ENCODE measurements at regions not wholly inside any gene's neighbourhood (a gene's known extent, or its start where the extent isn't known, plus 50 kb on each side); places are given as distances from the start of the nearest gene placed in this dataset.
"Not testable (repeated sequence)": the region's sequence is repeated elsewhere in the genome, so short reads cannot be mapped to it uniquely, and the experiment has no call there.

DNA sequence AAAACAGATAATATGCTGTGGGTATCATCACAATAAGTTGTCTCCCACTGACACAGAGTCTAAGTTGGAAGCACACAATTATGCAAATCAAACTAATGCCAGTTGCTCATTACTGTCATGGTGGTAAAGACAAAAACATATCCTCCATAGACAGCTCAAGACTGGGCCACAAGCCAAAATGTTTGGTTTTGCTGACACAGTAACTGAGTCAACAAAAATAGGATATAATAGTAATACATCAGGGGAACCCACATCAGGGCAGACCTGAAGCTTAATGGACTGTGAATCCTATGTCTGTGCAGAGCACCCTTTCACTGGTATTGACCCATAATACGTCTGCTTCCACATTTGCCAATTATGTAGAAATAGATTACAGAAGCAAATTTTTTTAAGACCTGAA, 597.8 kb downstream of the TTLL7 start:
- not testable (repeated sequence) for H3K27me3 ChIP-seq
- 100% methylated on average over 1 of the region's 1 CpG for WGBS

DNA sequence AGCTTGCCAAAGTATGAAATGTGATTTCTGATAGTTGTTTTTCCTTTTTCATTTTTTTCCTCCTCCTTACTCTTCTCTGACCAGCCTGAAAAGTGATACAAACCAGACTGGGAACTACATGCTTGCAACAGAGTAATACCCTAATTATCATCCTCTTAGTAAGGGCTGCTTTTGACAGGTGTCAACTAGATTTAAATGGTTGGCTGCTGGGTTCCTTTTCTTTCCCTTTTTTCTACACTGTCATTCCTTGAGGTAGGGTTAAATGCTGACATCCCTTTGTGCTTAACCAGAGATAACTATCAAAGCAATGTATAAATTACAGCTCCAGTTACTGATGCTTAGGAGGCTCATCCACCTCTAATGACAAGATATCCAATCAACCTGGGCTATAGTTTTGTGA, 598.8 kb downstream of the TTLL7 start:
- H3K9me3 ChIP-seq; H3K4me3 ChIP-seq; H3K4me1 ChIP-seq; H3K27ac ChIP-seq; DNase-seq (ENCODE audit: low spot score in 2 of 2); H3K36me3 ChIP-seq; H3K27me3 ChIP-seq: not testable (repeated sequence)

More for the DNA sequence above, 597.8 kb downstream of the TTLL7 start:
- not testable (repeated sequence) for DNase-seq (ENCODE audit: low spot score in 2 of 2); H3K36me3 ChIP-seq; H3K9me3 ChIP-seq; H3K4me1 ChIP-seq; H3K4me3 ChIP-seq; H3K27ac ChIP-seq

DNA sequence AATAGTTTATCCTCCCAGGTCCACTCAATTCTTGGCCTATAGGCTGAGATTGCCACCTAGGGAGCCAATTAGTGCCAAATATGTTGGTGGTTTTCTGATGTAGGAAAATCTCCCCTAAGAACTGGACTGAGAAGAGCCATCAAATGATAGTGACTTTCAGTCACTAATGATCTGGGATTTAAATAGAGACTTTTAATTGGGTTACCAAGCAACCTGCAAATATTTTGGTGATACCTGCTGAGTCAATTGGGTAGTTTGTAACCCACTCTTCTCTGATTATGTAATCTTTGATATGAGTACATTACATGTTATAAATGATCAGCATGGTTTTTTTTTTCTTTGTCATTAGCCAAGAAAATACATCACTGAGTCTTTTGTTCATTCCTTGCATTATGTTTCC, 600.8 kb downstream of the TTLL7 start:
- not testable (repeated sequence) for H3K36me3 ChIP-seq; H3K9me3 ChIP-seq; H3K27ac ChIP-seq; H3K4me1 ChIP-seq; H3K4me3 ChIP-seq; DNase-seq (ENCODE audit: low spot score in 2 of 2); H3K27me3 ChIP-seq

DNA sequence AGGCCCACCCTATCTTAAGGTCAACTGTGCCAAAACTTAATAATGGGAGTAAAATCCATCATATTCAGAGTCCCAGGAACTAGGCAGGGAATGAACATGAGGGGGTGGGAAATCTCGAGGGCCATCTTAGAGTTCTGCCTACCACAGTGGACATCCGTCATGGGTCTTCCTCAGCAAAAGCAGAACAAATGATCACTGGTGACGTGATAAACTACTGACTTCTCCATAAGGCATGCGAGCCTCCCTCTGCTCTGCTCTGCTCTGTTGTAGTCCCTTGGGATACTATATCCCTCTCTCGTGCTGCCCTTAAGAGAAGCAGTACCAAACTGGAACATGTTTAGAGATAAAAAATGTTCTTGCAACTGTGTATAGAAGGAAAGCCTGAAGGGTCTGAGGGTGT, 603.8 kb downstream of the TTLL7 start:
- not testable (repeated sequence) for H3K4me3 ChIP-seq; DNase-seq (ENCODE audit: low spot score in 2 of 2); H3K9me3 ChIP-seq; H3K27me3 ChIP-seq; H3K27ac ChIP-seq; H3K36me3 ChIP-seq; H3K4me1 ChIP-seq
- WGBS, result 82% methylated on average over 5 of the region's 5 CpGs

DNA sequence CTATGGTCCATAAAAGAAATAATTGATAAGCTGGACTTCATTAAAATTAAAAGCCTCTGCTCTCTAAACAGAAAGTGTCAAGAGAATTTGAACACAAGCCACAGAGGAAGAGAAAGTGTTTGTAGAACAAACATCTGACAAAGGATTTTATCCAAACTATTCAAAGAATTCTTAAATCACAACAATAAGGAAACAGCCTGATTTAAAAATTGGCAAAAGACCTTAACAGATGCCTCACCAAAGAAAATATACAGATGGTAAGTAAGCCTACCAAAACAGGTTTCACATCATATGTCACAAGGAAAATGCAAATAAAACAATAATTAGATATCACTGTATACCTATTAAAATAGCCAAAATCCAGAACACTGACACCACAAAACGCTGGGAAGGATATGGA, 612.0 kb downstream of the TTLL7 start:
- not testable (repeated sequence) for H3K27me3 ChIP-seq; H3K4me1 ChIP-seq; H3K9me3 ChIP-seq; H3K36me3 ChIP-seq; H3K27ac ChIP-seq; DNase-seq (ENCODE audit: low spot score in 2 of 2); H3K4me3 ChIP-seq
- WGBS, result 67% methylated on average over 1 of the region's 1 CpG

DNA sequence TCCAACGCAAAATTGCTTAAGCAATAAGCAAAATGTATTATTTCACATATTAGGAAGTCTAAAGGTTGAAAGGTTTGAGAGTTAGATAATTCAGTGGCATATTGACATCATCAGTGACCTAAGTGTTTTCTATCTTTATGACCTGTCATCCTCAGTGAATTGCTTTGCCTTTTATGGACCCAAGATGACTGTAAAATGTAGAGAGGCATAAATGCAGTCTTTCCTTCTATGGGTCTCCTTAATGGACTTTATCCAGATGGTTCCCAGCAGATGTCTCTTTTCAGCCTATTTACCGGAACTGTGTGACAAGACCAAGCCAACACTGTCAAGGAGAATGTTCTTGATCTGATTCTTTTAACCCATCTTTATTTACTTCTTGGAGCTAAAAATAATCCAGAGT, 615.8 kb downstream of the TTLL7 start:
- not testable (repeated sequence) for H3K36me3 ChIP-seq; H3K27ac ChIP-seq; H3K9me3 ChIP-seq; DNase-seq (ENCODE audit: low spot score in 2 of 2); H3K27me3 ChIP-seq; H3K4me1 ChIP-seq; H3K4me3 ChIP-seq
- WGBS, result 100% methylated on average over 1 of the region's 2 CpGs

DNA sequence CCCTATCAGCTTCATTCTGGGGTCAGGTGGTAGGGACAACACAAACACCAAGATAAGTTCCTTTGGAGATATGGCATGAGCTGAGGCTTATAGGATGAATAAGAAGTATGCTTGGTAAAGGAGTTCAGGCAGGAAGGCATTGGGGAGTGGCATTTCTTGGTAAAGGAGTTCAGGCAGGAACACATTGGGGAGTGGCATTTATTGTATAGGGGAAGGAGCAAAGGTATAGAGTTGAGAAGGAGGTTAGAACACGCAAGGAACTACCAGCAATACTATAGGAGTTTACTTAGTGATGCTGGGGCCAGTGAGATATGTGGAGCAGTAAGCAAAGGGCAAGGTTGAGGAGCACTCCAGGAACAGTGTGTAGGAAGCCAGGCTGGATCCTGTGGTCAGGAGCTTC, 625.9 kb downstream of the TTLL7 start:
- H3K9me3 ChIP-seq; H3K36me3 ChIP-seq; H3K4me3 ChIP-seq; H3K4me1 ChIP-seq; H3K27me3 ChIP-seq; DNase-seq (ENCODE audit: low spot score in 2 of 2); H3K27ac ChIP-seq: not testable (repeated sequence)
- WGBS, result 94% methylated on average over 1 of the region's 1 CpG

DNA sequence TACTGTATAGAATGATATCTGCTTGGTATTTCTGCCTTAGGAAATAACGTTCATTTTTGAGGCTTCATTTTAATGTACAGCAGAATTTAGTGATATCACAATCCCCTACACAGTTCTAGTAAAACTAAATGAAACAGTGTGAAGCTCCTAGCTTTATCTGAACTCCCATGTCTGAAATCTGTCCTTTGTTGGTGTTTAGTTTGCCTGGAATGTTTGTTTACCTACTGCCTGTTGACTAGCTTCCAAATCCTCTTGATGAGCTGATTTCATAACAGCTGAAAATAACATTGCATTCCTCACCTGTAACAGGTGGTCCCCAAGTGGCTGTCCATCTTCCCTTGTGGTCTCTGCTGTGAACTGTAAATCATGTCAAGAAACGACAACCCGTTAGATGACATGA, 629.1 kb downstream of the TTLL7 start:
- H3K27ac ChIP-seq; H3K4me1 ChIP-seq; DNase-seq (ENCODE audit: low spot score in 2 of 2); H3K36me3 ChIP-seq; H3K4me3 ChIP-seq; H3K9me3 ChIP-seq; H3K27me3 ChIP-seq: not testable (repeated sequence)
- WGBS, result 35% methylated on average over 3 of the region's 3 CpGs

DNA sequence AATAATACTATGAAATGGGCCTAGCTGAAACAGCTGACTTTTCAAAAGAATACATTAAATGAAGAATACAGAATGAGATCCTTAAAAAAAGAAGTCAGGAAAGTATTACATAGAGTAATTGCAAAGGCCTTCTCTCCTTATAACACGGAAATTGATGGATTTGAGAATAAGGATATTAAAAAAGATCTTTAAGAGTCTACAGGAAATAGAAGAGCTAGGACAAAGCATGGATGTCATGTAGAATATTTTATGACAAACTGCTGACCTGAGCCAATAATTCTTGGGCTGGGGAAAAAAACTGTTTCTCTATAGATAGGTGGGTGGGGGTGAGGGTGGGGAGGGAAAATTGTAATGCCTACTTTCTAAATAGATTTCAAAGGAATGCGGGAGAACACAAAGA, 633.6 kb downstream of the TTLL7 start:
- WGBS, result 94% methylated on average over 2 of the region's 2 CpGs
- not testable (repeated sequence) for H3K27me3 ChIP-seq; DNase-seq (ENCODE audit: low spot score in 2 of 2); H3K4me1 ChIP-seq; H3K4me3 ChIP-seq; H3K36me3 ChIP-seq; H3K27ac ChIP-seq; H3K9me3 ChIP-seq

DNA sequence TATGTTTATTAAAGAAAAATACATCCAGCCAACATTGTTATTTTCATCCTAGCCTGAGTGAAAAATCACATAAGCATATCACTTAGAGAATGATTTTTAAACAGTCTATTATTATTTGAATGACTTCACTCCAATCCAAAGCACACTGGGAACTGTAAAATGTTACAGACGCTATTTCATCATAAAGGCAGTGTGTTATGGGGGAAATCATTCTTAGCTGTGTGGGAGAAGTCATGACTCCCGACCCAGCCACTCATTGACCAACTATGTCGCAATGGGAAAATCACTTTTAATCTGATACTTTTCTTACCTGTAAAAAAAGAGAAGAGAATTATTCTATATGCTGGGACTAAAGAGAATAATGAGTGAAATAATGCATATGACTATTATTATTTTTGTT, 653.6 kb downstream of the TTLL7 start:
- H3K4me3 ChIP-seq; H3K4me1 ChIP-seq; H3K9me3 ChIP-seq; H3K36me3 ChIP-seq; DNase-seq (ENCODE audit: low spot score in 2 of 2); H3K27me3 ChIP-seq; H3K27ac ChIP-seq: not testable (repeated sequence)
- WGBS, result 90% methylated on average over 3 of the region's 3 CpGs

DNA sequence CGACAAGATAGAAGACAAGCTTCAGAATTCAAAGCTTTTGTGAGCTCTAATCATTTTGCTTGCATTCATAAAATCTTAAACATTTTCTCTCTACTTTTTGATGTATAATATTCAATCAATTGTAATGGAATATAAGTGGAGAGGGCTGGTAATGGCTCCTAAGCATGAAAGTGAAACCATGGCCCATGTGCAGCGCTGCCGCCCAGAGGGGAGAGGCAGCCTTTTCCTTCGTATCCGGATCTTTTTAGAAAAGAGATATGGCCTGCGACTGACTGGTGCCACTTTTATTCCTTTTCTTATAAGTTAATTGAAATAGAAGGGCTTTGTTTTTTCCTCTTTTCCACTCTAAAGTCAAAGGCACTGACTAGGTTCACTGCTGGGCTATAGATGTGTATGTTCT, 655.2 kb downstream of the TTLL7 start:
- H3K4me3 ChIP-seq; DNase-seq (ENCODE audit: low spot score in 2 of 2); H3K9me3 ChIP-seq; H3K27me3 ChIP-seq; H3K27ac ChIP-seq; H3K36me3 ChIP-seq; H3K4me1 ChIP-seq: not testable (repeated sequence)
- 72% methylated on average over 6 of the region's 6 CpGs for WGBS

DNA sequence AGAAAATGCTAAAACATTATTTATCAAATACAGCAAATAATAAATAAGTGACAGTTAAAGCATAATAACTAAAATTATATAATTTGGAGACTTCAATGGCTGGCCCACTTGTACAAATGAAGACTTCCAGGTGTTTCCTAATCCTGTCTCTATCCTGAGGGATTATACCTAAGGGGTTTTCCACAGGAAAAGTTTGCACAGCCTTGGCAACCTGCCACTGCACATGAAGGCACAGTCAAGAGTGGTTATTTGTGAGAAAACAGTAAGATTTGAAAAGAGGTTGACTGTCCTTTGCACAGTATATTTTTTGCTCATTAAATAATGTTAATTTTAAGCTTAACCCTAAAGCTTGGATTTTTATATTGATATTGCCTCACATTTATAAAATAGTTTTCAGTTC, 655.9 kb downstream of the TTLL7 start:
- not testable (repeated sequence) for H3K27me3 ChIP-seq; H3K4me3 ChIP-seq; DNase-seq (ENCODE audit: low spot score in 2 of 2); H3K4me1 ChIP-seq; H3K9me3 ChIP-seq; H3K36me3 ChIP-seq; H3K27ac ChIP-seq

DNA sequence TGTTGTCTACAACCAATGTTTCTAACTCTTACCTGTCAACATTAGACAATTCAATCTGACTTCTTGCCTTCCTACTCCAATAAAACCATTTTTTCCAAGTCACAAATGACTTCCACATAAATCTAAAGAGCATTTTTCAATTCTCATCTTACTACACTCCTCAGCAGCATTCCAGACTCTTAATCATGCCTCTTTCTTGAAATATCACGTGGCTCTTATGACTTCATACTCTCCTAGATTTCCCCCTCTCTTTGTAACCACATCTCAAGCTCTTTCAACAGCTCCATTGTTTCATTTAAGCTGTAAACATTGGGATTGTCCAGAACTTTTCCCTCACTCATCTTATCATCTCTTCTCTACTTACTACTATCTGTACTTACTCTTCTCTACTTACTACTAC, 666.6 kb downstream of the TTLL7 start:
- not testable (repeated sequence) for H3K27me3 ChIP-seq; DNase-seq (ENCODE audit: low spot score in 2 of 2)

More for the DNA sequence above, 666.6 kb downstream of the TTLL7 start:
- not testable (repeated sequence) for H3K4me1 ChIP-seq, H3K36me3 ChIP-seq, H3K4me3 ChIP-seq, H3K27ac ChIP-seq, H3K9me3 ChIP-seq
- WGBS, result no CpG with 5 or more reads among the region's 1 CpG

Measured in suprapubic skin (tissue), 4 donors.